A673 (cell line): ENCODE measurements at regions not wholly inside any gene's neighbourhood (a gene's known extent, or its start where the extent isn't known, plus 50 kb on each side); places are given as distances from the start of the nearest gene placed in this dataset.

Experiments used
- EZH2 ChIP-seq: fragments of 200-600 bp; sonication (generic); IDR thresholded peaks from 2 replicates; pipeline ENCODE4 v1.6.1; 2017; ENCODE audit warnings: borderline replicate concordance, low read depth, mild to moderate bottlenecking, mixed read lengths, antibody characterized with exemption, low read length; ENCODE audit not compliant: poor library complexity, severe bottlenecking
- TF ChIP-seq, protein P1 (sequence below): fragments of 300-800, 200-600 bp; sonication (generic); conservative IDR thresholded peaks from 2 replicates; pipeline ENCODE4 v1.5.1; 2017; ENCODE audit warnings: low read depth, mild to moderate bottlenecking, antibody characterized with exemption, low read length, moderate library complexity, mixed read lengths

GRCh38 chr14:61997161-61997560 is 234.9 kb downstream of the SNAPC1 start:
- TF ChIP-seq, protein P1, sequence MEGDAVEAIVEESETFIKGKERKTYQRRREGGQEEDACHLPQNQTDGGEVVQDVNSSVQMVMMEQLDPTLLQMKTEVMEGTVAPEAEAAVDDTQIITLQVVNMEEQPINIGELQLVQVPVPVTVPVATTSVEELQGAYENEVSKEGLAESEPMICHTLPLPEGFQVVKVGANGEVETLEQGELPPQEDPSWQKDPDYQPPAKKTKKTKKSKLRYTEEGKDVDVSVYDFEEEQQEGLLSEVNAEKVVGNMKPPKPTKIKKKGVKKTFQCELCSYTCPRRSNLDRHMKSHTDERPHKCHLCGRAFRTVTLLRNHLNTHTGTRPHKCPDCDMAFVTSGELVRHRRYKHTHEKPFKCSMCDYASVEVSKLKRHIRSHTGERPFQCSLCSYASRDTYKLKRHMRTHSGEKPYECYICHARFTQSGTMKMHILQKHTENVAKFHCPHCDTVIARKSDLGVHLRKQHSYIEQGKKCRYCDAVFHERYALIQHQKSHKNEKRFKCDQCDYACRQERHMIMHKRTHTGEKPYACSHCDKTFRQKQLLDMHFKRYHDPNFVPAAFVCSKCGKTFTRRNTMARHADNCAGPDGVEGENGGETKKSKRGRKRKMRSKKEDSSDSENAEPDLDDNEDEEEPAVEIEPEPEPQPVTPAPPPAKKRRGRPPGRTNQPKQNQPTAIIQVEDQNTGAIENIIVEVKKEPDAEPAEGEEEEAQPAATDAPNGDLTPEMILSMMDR: no peak
- no peak for TF ChIP-seq EZH2
